Trophoblast cell (in vitro differentiated cells and primary cell): ENCODE measurements at regions not wholly inside any gene's neighbourhood (a gene's known extent, or its start where the extent isn't known, plus 50 kb on each side); places are given as distances from the start of the nearest gene placed in this dataset.
"Not testable (repeated sequence)": the region's sequence is repeated elsewhere in the genome, so short reads cannot be mapped to it uniquely, and the experiment has no call there.

Source experiments
- DNase-seq, 2 donors: peaks; one replicate each; pipeline ENCODE4 v3.0.0-alpha.2; 2016
- H2AFZ ChIP-seq: 2 replicates; pipeline ENCODE4 v1.6.1; 2013; ENCODE audit warnings: low read length, moderate library complexity, mild to moderate bottlenecking; ENCODE audit not compliant: insufficient read depth, poor library complexity
- H2AK5ac ChIP-seq: 2 replicates; pipeline ENCODE4 v1.6.1; 2013; ENCODE audit warnings: mild to moderate bottlenecking, low read length
- H2BK120ac ChIP-seq: 2 replicates; pipeline ENCODE4 v1.6.1; 2013; ENCODE audit warnings: low read length, mild to moderate bottlenecking, moderate library complexity; ENCODE audit not compliant: insufficient read depth, poor library complexity
- H2BK12ac ChIP-seq: 2 replicates; pipeline ENCODE4 v1.6.1; 2013; ENCODE audit warnings: mild to moderate bottlenecking, low read length, moderate library complexity
- H2BK5ac ChIP-seq: 2 replicates; pipeline ENCODE4 v1.6.1; 2013; ENCODE audit warnings: low read length, low read depth, moderate library complexity, mild to moderate bottlenecking; ENCODE audit not compliant: poor library complexity
- H3K14ac ChIP-seq: 2 replicates; pipeline ENCODE4 v1.6.1; 2013; ENCODE audit warnings: mild to moderate bottlenecking, low read length
- H3K18ac ChIP-seq: 2 replicates; pipeline ENCODE4 v1.6.1; 2013; ENCODE audit warnings: mild to moderate bottlenecking, low read length
- H3K23ac ChIP-seq: 2 replicates; pipeline ENCODE4 v1.6.1; 2013; ENCODE audit warnings: low read length
- H3K27ac ChIP-seq: 2 replicates; pipeline ENCODE4 v1.5.1; 2013; ENCODE audit warnings: low read depth, mild to moderate bottlenecking, inconsistent platforms, low read length, moderate library complexity
- H3K27me3 ChIP-seq: 2 replicates; pipeline ENCODE4 v1.6.1; 2013; ENCODE audit warnings: inconsistent platforms, mild to moderate bottlenecking, low read length, moderate library complexity; ENCODE audit not compliant: insufficient read depth
- H3K36me3 ChIP-seq, 2 experiments: 1 replicate in 1 of 2; 2 replicates in 1 of 2; pipeline ENCODE4 v1.6.1; 2013; ENCODE audit warnings: low read length in 2 of 2, mild to moderate bottlenecking in 2 of 2, moderate library complexity in 1 of 2; ENCODE audit not compliant: insufficient read depth in 2 of 2, control insufficient read depth in 1 of 2
- H3K4ac ChIP-seq: 2 replicates; pipeline ENCODE4 v1.6.1; 2013; ENCODE audit warnings: low read depth, mild to moderate bottlenecking, low read length, moderate library complexity
- H3K4me1 ChIP-seq, 2 experiments: 1 replicate in 1 of 2; 2 replicates in 1 of 2; pipeline ENCODE4 v1.6.1; 2013; ENCODE audit warnings: low read length in 2 of 2, mild to moderate bottlenecking in 2 of 2, moderate library complexity in 1 of 2; ENCODE audit not compliant: insufficient read depth in 2 of 2, control insufficient read depth in 1 of 2
- H3K4me2 ChIP-seq: 2 replicates; pipeline ENCODE4 v1.6.1; 2013; ENCODE audit warnings: inconsistent platforms, mild to moderate bottlenecking, low read length, moderate library complexity
- H3K4me3 ChIP-seq: 2 replicates; pipeline ENCODE4 v1.5.1; 2013; ENCODE audit warnings: mild to moderate bottlenecking, low read depth, low read length, inconsistent platforms
- H3K79me1 ChIP-seq: one replicate; pipeline ENCODE4 v1.6.1; 2013; ENCODE audit warnings: low read length
- H3K79me2 ChIP-seq: 2 replicates; pipeline ENCODE4 v1.6.1; 2013; ENCODE audit warnings: low read length, mild to moderate bottlenecking; ENCODE audit not compliant: control insufficient read depth, insufficient read depth, poor library complexity
- H3K9ac ChIP-seq: 2 replicates; pipeline ENCODE4 v1.6.1; 2013; ENCODE audit warnings: mild to moderate bottlenecking, low read length
- H3K9me3 ChIP-seq: 2 replicates; pipeline ENCODE4 v1.6.1; 2013; ENCODE audit warnings: low read depth, mild to moderate bottlenecking, control low read depth, inconsistent platforms, low read length; ENCODE audit not compliant: insufficient read depth
- H4K12ac ChIP-seq: 2 replicates; pipeline ENCODE4 v1.6.1; 2013; ENCODE audit warnings: low read depth, mild to moderate bottlenecking, low read length, moderate library complexity
- H4K8ac ChIP-seq: 2 replicates; pipeline ENCODE4 v1.6.1; 2013; ENCODE audit warnings: low read depth, mild to moderate bottlenecking, low read length, moderate library complexity
- H4K91ac ChIP-seq: one replicate; pipeline ENCODE4 v1.6.1; 2013; ENCODE audit warnings: low read depth, mild to moderate bottlenecking, low read length, moderate library complexity
- WGBS: extraction: QIAGEN DNeasy Blood & Tissue Kit; methylation state at CpG from one replicate; pipeline ENCODE4 v1.1.7; 2013; ENCODE audit warnings: missing lambda C conversion rate; ENCODE audit not compliant: insufficient read length, insufficient coverage; ENCODE audit errors: extremely low coverage; 5-methylcytosine and 5-hydroxymethylcytosine counted together

GRCh38 chr2:82333697-82334096 lies 2029.1 kb upstream of the LRRTM1 start:
- DNase-seq, result no peak
- no peak overlapping the region for H2BK120ac ChIP-seq
- H2BK5ac ChIP-seq, result no peak overlapping the region
- no CpG with 5 or more reads among the region's 9 CpGs for WGBS
- H3K9me3 ChIP-seq, result no peaks in the 10 kb centered on the region
- H3K9ac ChIP-seq, result no peak overlapping the region
- no peak overlapping the region for H3K4me3 ChIP-seq
- H3K36me3 ChIP-seq, result no peaks in the 10 kb centered on the region
- H4K12ac ChIP-seq, result no peak overlapping the region
- H2AK5ac ChIP-seq, result no peak overlapping the region
- H3K79me2 ChIP-seq, result no peaks in the 10 kb centered on the region
- H3K79me1 ChIP-seq, result no peaks in the 10 kb centered on the region
- H3K4me2 ChIP-seq, result no peak overlapping the region
- no peaks in the 10 kb centered on the region for H3K27me3 ChIP-seq
- H3K27ac ChIP-seq, result no peak overlapping the region
- H2AFZ ChIP-seq, result no peak overlapping the region
- no peak overlapping the region for H4K8ac ChIP-seq
- no peak overlapping the region for H3K18ac ChIP-seq
- H3K4me1 ChIP-seq, result no peaks in the 10 kb centered on the region
- no peak overlapping the region for H2BK12ac ChIP-seq
- no peak overlapping the region for H3K4ac ChIP-seq
- H4K91ac ChIP-seq, result no peak overlapping the region
- no peak overlapping the region for H3K23ac ChIP-seq
- no peak overlapping the region for H3K14ac ChIP-seq

GRCh38 chr2:82330155-82330554 lies 2025.6 kb upstream of the LRRTM1 start:
- no peak overlapping the region for H2BK12ac ChIP-seq

GRCh38 chr2:82326180-82326767 lies 2021.7 kb upstream of the LRRTM1 start:
- not testable (repeated sequence) for H3K23ac ChIP-seq, H3K18ac ChIP-seq, H2AFZ ChIP-seq, DNase-seq, H3K9me3 ChIP-seq, H2AK5ac ChIP-seq, H3K4me3 ChIP-seq, H3K9ac ChIP-seq, H3K79me2 ChIP-seq, H3K4me2 ChIP-seq, H4K8ac ChIP-seq, H3K79me1 ChIP-seq, H4K91ac ChIP-seq, H3K14ac ChIP-seq, H3K27ac ChIP-seq, H2BK12ac ChIP-seq, H2BK120ac ChIP-seq, H2BK5ac ChIP-seq, H4K12ac ChIP-seq, H3K36me3 ChIP-seq, H3K4ac ChIP-seq, H3K4me1 ChIP-seq, H3K27me3 ChIP-seq
- WGBS, result no CpG with 5 or more reads among the region's 42 CpGs

More at GRCh38 chr2:82330155-82330554, 2025.6 kb upstream of the LRRTM1 start:
- Histone ChIP-seq H2BK120ac (no peak overlapping the region), H3K27me3 (no peaks in the 10 kb centered on the region), H3K79me2 (no peaks in the 10 kb centered on the region), H3K9me3 (no peaks in the 10 kb centered on the region), H3K4me2 (no peak overlapping the region), H2BK5ac (no peak overlapping the region), H3K14ac (no peak overlapping the region), H4K8ac (no peak overlapping the region), H3K4ac (no peak overlapping the region), H2AFZ (no peak overlapping the region), H3K4me1 (no peaks in the 10 kb centered on the region), H4K12ac (no peak overlapping the region), H3K18ac (no peak overlapping the region), H2AK5ac (no peak overlapping the region), H3K4me3 (no peak overlapping the region), H3K23ac (no peak overlapping the region), H3K79me1 (no peaks in the 10 kb centered on the region), H3K9ac (no peak overlapping the region), H3K27ac (no peak overlapping the region), H4K91ac (no peak overlapping the region), H3K36me3 (no peaks in the 10 kb centered on the region)
- DNase-seq, result no peak
- no CpG with 5 or more reads among the region's 2 CpGs for WGBS

GRCh38 chr2:82320296-82320695 lies 2015.7 kb upstream of the LRRTM1 start:
- Histone ChIP-seq H2AFZ (no peak overlapping the region), H3K9me3 (no peaks in the 10 kb centered on the region), H3K4me1 (no peaks in the 10 kb centered on the region), H3K14ac (no peak overlapping the region), H3K27ac (no peak overlapping the region), H4K12ac (no peak overlapping the region), H3K79me1 (no peaks in the 10 kb centered on the region), H4K8ac (no peak overlapping the region), H3K18ac (no peak overlapping the region), H3K23ac (no peak overlapping the region), H2BK120ac (no peak overlapping the region), H3K4me3 (no peak overlapping the region), H3K27me3 (no peaks in the 10 kb centered on the region), H3K79me2 (no peaks in the 10 kb centered on the region), H4K91ac (no peak overlapping the region), H3K4me2 (no peak overlapping the region), H3K9ac (no peak overlapping the region), H3K36me3 (no peaks in the 10 kb centered on the region), H2AK5ac (no peak overlapping the region), H2BK5ac (no peak overlapping the region), H2BK12ac (no peak overlapping the region), H3K4ac (no peak overlapping the region)
- no peak for DNase-seq
- WGBS, result no CpG with 5 or more reads among the region's 3 CpGs
